H9 (cell line): ENCODE measurements at regions not wholly inside any gene's neighbourhood (a gene's known extent, or its start where the extent isn't known, plus 50 kb on each side); places are given as distances from the start of the nearest gene placed in this dataset.

ENCODE experiments used
- DNase-seq: peaks from one replicate; pipeline ENCODE4 v3.0.0-alpha.2; 2017
- H2AFZ ChIP-seq: one replicate; pipeline ENCODE4 v1.6.1; 2013; ENCODE audit warnings: mild to moderate bottlenecking, low read length, control low read depth, moderate library complexity
- H2AK5ac ChIP-seq: 2 replicates; pipeline ENCODE4 v1.6.1; 2013; ENCODE audit warnings: low read length, control low read depth, mixed read lengths; ENCODE audit not compliant: insufficient read length
- H2BK120ac ChIP-seq: one replicate; pipeline ENCODE4 v1.6.1; 2013; ENCODE audit warnings: low read depth, mild to moderate bottlenecking, low read length, control low read depth, inconsistent platforms; ENCODE audit not compliant: poor library complexity, severe bottlenecking
- H2BK12ac ChIP-seq: 2 replicates; pipeline ENCODE4 v1.6.1; 2013; ENCODE audit warnings: low read length, control low read depth, mixed read lengths, low read depth; ENCODE audit not compliant: insufficient read length
- H2BK15ac ChIP-seq: 2 replicates; pipeline ENCODE4 v1.6.1; 2013; ENCODE audit warnings: low read depth, low read length, control low read depth
- H2BK20ac ChIP-seq: one replicate; pipeline ENCODE4 v1.6.1; 2013; ENCODE audit warnings: low read depth, mild to moderate bottlenecking, low read length, control low read depth, inconsistent platforms; ENCODE audit not compliant: poor library complexity, severe bottlenecking
- H2BK5ac ChIP-seq: 2 replicates; pipeline ENCODE4 v1.6.1; 2013; ENCODE audit warnings: low read length, control low read depth, mixed read lengths; ENCODE audit not compliant: insufficient read length
- H3K14ac ChIP-seq: 2 replicates; pipeline ENCODE4 v1.6.1; 2013; ENCODE audit warnings: low read length, control low read depth; ENCODE audit not compliant: insufficient read depth
- H3K18ac ChIP-seq: 2 replicates; pipeline ENCODE4 v1.6.1; 2013; ENCODE audit warnings: low read depth, mild to moderate bottlenecking, mixed read lengths, low read length, control low read depth; ENCODE audit not compliant: insufficient read length
- H3K23ac ChIP-seq: 2 replicates; pipeline ENCODE4 v1.6.1; 2013; ENCODE audit warnings: low read length, control low read depth, mixed read lengths, low read depth; ENCODE audit not compliant: insufficient read length
- H3K23me2 ChIP-seq: 2 replicates; pipeline ENCODE4 v1.6.1; 2013; ENCODE audit warnings: low read depth, mild to moderate bottlenecking, mixed read lengths, low read length, control low read depth; ENCODE audit not compliant: insufficient read length, poor library complexity, severe bottlenecking
- H3K27ac ChIP-seq: 2 replicates; pipeline ENCODE4 v1.5.1; 2013; ENCODE audit warnings: low read length, control low read depth, mixed read lengths, low read depth; ENCODE audit not compliant: insufficient read length
- H3K27me3 ChIP-seq: 2 replicates; pipeline ENCODE4 v1.6.1; 2013; ENCODE audit warnings: low read length, control low read depth, inconsistent platforms; ENCODE audit not compliant: insufficient read depth
- H3K4ac ChIP-seq: 2 replicates; pipeline ENCODE4 v1.6.1; 2013; ENCODE audit warnings: low read depth, mild to moderate bottlenecking, control low read depth, inconsistent platforms, low read length, moderate library complexity
- H3K4me1 ChIP-seq: 2 replicates; pipeline ENCODE4 v1.6.1; 2013; ENCODE audit warnings: low read length, control low read depth, inconsistent platforms; ENCODE audit not compliant: insufficient read depth
- H3K4me2 ChIP-seq: 2 replicates; pipeline ENCODE4 v1.6.1; 2013; ENCODE audit warnings: low read length, control low read depth, mixed read lengths; ENCODE audit not compliant: insufficient read length, insufficient read depth
- H3K56ac ChIP-seq: 2 replicates; pipeline ENCODE4 v1.6.1; 2013; ENCODE audit warnings: low read depth, mild to moderate bottlenecking, mixed read lengths, low read length, control low read depth; ENCODE audit not compliant: insufficient read length
- H3K79me1 ChIP-seq: 2 replicates; pipeline ENCODE4 v1.6.1; 2013; ENCODE audit warnings: low read depth, mild to moderate bottlenecking, moderate library complexity, low read length, control low read depth, inconsistent platforms; ENCODE audit not compliant: insufficient read depth, poor library complexity, severe bottlenecking
- H3K79me2 ChIP-seq: 2 replicates; pipeline ENCODE4 v1.6.1; 2013; ENCODE audit warnings: low read length, control low read depth, inconsistent platforms; ENCODE audit not compliant: insufficient read depth
- H3K9ac ChIP-seq: 2 replicates; pipeline ENCODE4 v1.6.1; 2013; ENCODE audit warnings: low read length, control low read depth, mixed read lengths; ENCODE audit not compliant: insufficient read length; ENCODE audit errors: extremely low read depth
- H3K9me3 ChIP-seq: one replicate; pipeline ENCODE4 v1.6.1; 2013; ENCODE audit warnings: low read depth, low read length, inconsistent platforms; ENCODE audit not compliant: control insufficient read depth
- H3T11ph ChIP-seq: one replicate; pipeline ENCODE4 v1.6.1; 2013; ENCODE audit warnings: mild to moderate bottlenecking, low read length, control low read depth, inconsistent platforms
- H4K20me1 ChIP-seq: one replicate; pipeline ENCODE4 v1.6.1; 2013; ENCODE audit not compliant: control insufficient read depth, insufficient read length, insufficient read depth
- H4K5ac ChIP-seq: 2 replicates; pipeline ENCODE4 v1.6.1; 2013; ENCODE audit warnings: low read depth, mild to moderate bottlenecking, mixed read lengths, low read length, control low read depth; ENCODE audit not compliant: insufficient read length
- H4K8ac ChIP-seq: replicated peaks from 2 replicates; pipeline ENCODE4 v1.6.1; 2013; ENCODE audit warnings: low read length, control low read depth, mixed read lengths, low read depth; ENCODE audit not compliant: insufficient read length
- H4K91ac ChIP-seq: 2 replicates; pipeline ENCODE4 v1.6.1; 2013; ENCODE audit warnings: low read depth, mild to moderate bottlenecking, moderate library complexity, mixed read lengths, low read length, control low read depth; ENCODE audit not compliant: insufficient read length
- H3K27ac Mint-ChIP-seq, 3 experiments: 2 replicates in 2 of 3; 3 replicates in 1 of 3; pipeline ENCODE4 v1.8.0; 2020 to 2021; ENCODE audit warnings: mixed read lengths in 3 of 3, mild to moderate bottlenecking in 1 of 3, moderate library complexity in 1 of 3
- H3K27me3 Mint-ChIP-seq: 2 replicates; pipeline ENCODE4 v1.8.0; 2021; ENCODE audit warnings: low read depth, mild to moderate bottlenecking, moderate library complexity, mixed read lengths
- H3K36me3 Mint-ChIP-seq, 3 experiments: 2 replicates in 2 of 3; 3 replicates in 1 of 3; pipeline ENCODE4 v1.8.0; 2020 to 2021; ENCODE audit warnings: low read depth in 3 of 3, mixed read lengths in 3 of 3; ENCODE audit not compliant: insufficient read depth in 1 of 3
- H3K4me1 Mint-ChIP-seq, 2 experiments: 2 replicates each; pipeline ENCODE4 v1.8.0; 2020; ENCODE audit warnings: mixed read lengths in 2 of 2
- H3K4me3 Mint-ChIP-seq, 2 experiments: 2 replicates in 1 of 2; 3 replicates in 1 of 2; pipeline ENCODE4 v1.8.0; 2020 to 2021; ENCODE audit warnings: mild to moderate bottlenecking in 2 of 2, mixed read lengths in 2 of 2, moderate library complexity in 1 of 2
- H3K9me3 Mint-ChIP-seq, 2 experiments: 2 replicates in 1 of 2; 3 replicates in 1 of 2; pipeline ENCODE4 v1.8.0; 2020; ENCODE audit warnings: mild to moderate bottlenecking in 2 of 2, mixed read lengths in 2 of 2, moderate library complexity in 1 of 2
- whole genome bisulfite sequencing: extraction: QIAGEN DNeasy Blood & Tissue Kit; methylation state at CpG from one replicate; pipeline ENCODE4 v1.1.7; 2013; ENCODE audit warnings: missing lambda C conversion rate, low lambda C conversion rate, mixed read lengths; ENCODE audit not compliant: insufficient read length; ENCODE audit errors: extremely low coverage; 5-methylcytosine and 5-hydroxymethylcytosine counted together
- TF ChIP-seq, protein P1 (sequence below): fragments of 200-600 bp; sonication (generic); conservative IDR thresholded peaks from 3 replicates; pipeline ENCODE4 v1.8.0; 2021; ENCODE audit warnings: antibody characterized with exemption, mild to moderate bottlenecking

DNA sequence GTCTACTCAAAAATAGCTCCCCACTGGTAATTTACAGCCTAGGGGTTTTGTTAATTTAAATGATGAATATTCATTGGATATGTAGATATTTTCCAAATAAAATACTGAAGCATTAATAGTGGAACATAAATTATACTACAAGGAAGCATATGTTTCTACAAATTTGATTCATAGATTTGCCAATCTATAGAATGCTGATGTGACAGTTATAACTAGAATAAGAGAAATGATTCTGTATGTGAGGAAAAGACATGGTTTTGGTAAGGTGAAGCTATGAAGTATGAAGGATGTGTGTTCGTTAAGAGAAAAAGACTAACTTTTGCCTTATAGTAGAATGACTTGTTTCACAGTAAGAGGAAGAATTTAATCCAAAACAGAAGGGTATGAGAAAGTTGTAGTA is 61.3 kb downstream of the IARS1 start:
- H2BK5ac ChIP-seq: no peak overlapping the region
- H2BK12ac ChIP-seq: no peak overlapping the region
- no peak overlapping the region for H2AFZ ChIP-seq
- Mint-ChIP-seq H3K4me3 (no peak overlapping the region), H3K27ac (no peak overlapping the region), H3K36me3 (peaks cover 52 to 85% (median 76%) of the 10 kb centered on the region in 3 experiments), H3K9me3 (peaks cover 3 to 11% of the 10 kb centered on the region in 2 experiments; a peak in 3 of 5 replicates), H3K4me1 (no peaks in the 10 kb centered on the region), H3K27me3 (no peaks in the 10 kb centered on the region)
- WGBS: 100% methylated on average over 1 of the region's 1 CpG
- no peak for DNase-seq
- H3K9me3 ChIP-seq: peaks cover 5% of the 10 kb centered on the region
- H3K23me2 ChIP-seq: no peaks in the 10 kb centered on the region
- H3K23ac ChIP-seq: no peak overlapping the region
- no peak overlapping the region for H3K27ac ChIP-seq
- no peak overlapping the region for H3K4ac ChIP-seq
- no peak overlapping the region for H3K9ac ChIP-seq
- no peak overlapping the region for H2BK20ac ChIP-seq
- H3K79me2 ChIP-seq: no peaks in the 10 kb centered on the region
- no peak overlapping the region for H4K5ac ChIP-seq
- no peaks in the 10 kb centered on the region for H3K4me1 ChIP-seq
- H3K56ac ChIP-seq: no peak overlapping the region
- no peak overlapping the region for H3K18ac ChIP-seq
- H4K8ac ChIP-seq: no peak overlapping the region
- no peak overlapping the region for H2AK5ac ChIP-seq
- H3K27me3 ChIP-seq: no peaks in the 10 kb centered on the region
- no peaks in the 10 kb centered on the region for H4K20me1 ChIP-seq
- H3K79me1 ChIP-seq: no peaks in the 10 kb centered on the region
- no peak overlapping the region for H2BK120ac ChIP-seq
- no peak overlapping the region for H3T11ph ChIP-seq
- no peak overlapping the region for H4K91ac ChIP-seq
- TF ChIP-seq, protein P1, sequence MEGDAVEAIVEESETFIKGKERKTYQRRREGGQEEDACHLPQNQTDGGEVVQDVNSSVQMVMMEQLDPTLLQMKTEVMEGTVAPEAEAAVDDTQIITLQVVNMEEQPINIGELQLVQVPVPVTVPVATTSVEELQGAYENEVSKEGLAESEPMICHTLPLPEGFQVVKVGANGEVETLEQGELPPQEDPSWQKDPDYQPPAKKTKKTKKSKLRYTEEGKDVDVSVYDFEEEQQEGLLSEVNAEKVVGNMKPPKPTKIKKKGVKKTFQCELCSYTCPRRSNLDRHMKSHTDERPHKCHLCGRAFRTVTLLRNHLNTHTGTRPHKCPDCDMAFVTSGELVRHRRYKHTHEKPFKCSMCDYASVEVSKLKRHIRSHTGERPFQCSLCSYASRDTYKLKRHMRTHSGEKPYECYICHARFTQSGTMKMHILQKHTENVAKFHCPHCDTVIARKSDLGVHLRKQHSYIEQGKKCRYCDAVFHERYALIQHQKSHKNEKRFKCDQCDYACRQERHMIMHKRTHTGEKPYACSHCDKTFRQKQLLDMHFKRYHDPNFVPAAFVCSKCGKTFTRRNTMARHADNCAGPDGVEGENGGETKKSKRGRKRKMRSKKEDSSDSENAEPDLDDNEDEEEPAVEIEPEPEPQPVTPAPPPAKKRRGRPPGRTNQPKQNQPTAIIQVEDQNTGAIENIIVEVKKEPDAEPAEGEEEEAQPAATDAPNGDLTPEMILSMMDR: no peak
- H2BK15ac ChIP-seq: no peak overlapping the region
- H3K14ac ChIP-seq: no peak overlapping the region
- H3K4me2 ChIP-seq: no peak overlapping the region
